ENCODE measurements at regions not wholly inside any gene's neighbourhood (a gene's known extent, or its start where the extent isn't known, plus 50 kb on each side); places are given as distances from the start of the nearest gene placed in this dataset.

DNA sequence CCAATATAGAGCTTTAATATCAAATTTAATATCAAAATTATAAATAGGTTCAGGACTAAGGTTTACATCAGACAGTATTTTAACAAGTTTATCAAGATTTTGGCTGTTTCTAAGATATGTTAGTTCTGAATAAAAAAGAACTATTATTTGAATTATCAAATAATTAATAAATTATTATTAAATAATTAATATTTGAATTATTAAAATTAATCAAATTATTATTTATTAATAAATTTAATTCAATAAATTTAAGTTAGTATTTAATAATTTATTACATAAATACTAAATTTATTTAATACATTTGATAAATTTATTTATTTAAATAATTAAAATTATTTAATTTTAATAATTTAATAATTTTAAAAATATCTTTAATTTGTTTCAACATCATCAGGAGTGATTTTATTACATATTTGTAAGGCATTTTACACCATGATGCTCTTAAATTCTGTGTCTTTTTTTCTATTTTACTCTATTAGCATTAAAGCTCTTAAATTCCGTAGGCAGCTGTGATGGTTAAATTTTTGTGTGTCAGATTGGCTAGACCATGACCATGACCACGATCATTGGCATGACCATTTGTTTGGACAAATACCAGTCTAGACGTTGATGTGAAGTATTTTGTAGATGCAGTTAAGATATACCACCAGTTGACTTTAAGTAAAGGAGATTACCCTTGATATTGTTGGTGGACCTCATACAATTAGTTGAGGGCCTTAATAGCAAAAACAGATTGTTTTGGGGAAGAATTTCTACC, 82.6 kb downstream of the BBS10 start:
- TF ChIP-seq, protein P1, sequence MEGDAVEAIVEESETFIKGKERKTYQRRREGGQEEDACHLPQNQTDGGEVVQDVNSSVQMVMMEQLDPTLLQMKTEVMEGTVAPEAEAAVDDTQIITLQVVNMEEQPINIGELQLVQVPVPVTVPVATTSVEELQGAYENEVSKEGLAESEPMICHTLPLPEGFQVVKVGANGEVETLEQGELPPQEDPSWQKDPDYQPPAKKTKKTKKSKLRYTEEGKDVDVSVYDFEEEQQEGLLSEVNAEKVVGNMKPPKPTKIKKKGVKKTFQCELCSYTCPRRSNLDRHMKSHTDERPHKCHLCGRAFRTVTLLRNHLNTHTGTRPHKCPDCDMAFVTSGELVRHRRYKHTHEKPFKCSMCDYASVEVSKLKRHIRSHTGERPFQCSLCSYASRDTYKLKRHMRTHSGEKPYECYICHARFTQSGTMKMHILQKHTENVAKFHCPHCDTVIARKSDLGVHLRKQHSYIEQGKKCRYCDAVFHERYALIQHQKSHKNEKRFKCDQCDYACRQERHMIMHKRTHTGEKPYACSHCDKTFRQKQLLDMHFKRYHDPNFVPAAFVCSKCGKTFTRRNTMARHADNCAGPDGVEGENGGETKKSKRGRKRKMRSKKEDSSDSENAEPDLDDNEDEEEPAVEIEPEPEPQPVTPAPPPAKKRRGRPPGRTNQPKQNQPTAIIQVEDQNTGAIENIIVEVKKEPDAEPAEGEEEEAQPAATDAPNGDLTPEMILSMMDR (IDR thresholded peaks at IDR 0.05 in 4 of 5, conservative IDR thresholded peaks at IDR 0.05 in 1 of 5), result no peak
- TF ChIP-seq POLR2A (IDR thresholded peaks at IDR 0.05), result no peak

Data from gastrocnemius medialis (tissue), 4 donors.